ENCODE measurements at regions not wholly inside any gene's neighbourhood (a gene's known extent, or its start where the extent isn't known, plus 50 kb on each side); places are given as distances from the start of the nearest gene placed in this dataset.

- no peak overlapping the region for H3K27ac ChIP-seq (ENCODE audit: low read depth, low read length)
- H3K4me2 ChIP-seq (ENCODE audit: low read length), result no peak overlapping the region
- H3K79me2 ChIP-seq (ENCODE audit: control insufficient read depth, low read length), result no peaks in the 10 kb centered on the region
- no peak for TF ChIP-seq EZH2phosphoT487 (IDR thresholded peaks at IDR 0.05; ENCODE audit: borderline replicate concordance, low read length)
- TF ChIP-seq CTCF (IDR thresholded peaks at IDR 0.05; ENCODE audit: low read depth, low read length, poor library complexity, severe bottlenecking), result no peak
- no peak overlapping the region for H3K4me3 ChIP-seq (ENCODE audit: low read length)
- H3K9me2 ChIP-seq (replicated peaks; ENCODE audit: control insufficient read depth, low read length), result no peaks in the 10 kb centered on the region
- no peaks in the 10 kb centered on the region for H3K4me1 ChIP-seq (ENCODE audit: control insufficient read depth, low read length)
- no peaks in the 10 kb centered on the region; the same call in none of the 2 replicates for H3K27me3 ChIP-seq (ENCODE audit: control insufficient read depth, low read length)
- H3K9me3 ChIP-seq (ENCODE audit: control insufficient read depth, insufficient read depth, low read length), result no peaks in the 10 kb centered on the region
- no peaks in the 10 kb centered on the region for H3F3A ChIP-seq (ENCODE audit: control insufficient read depth, insufficient read depth)
- no peaks in the 10 kb centered on the region for H3K36me3 ChIP-seq (ENCODE audit: control insufficient read depth, low read length)
- H4K20me1 ChIP-seq (ENCODE audit: control insufficient read depth, insufficient read depth, low read depth, low read length), result no peaks in the 10 kb centered on the region
These were observed 177.9 kb upstream of the RAB6C start for GRCh38 chr2:129801575-129801974.

GRCh38 chr2:129802290-129802689, 177.2 kb upstream of the RAB6C start:
- H3K36me3 ChIP-seq (ENCODE audit: control insufficient read depth, low read length), result no peaks in the 10 kb centered on the region
- H3K9me3 ChIP-seq (ENCODE audit: control insufficient read depth, insufficient read depth, low read length), result no peaks in the 10 kb centered on the region
- H3K4me3 ChIP-seq (ENCODE audit: low read length), result no peak overlapping the region
- no peaks in the 10 kb centered on the region; the same call in none of the 2 replicates for H3K27me3 ChIP-seq (ENCODE audit: control insufficient read depth, low read length)
- TF ChIP-seq CTCF (IDR thresholded peaks at IDR 0.05; ENCODE audit: low read depth, low read length, poor library complexity, severe bottlenecking), result no peak
- TF ChIP-seq EZH2phosphoT487 (IDR thresholded peaks at IDR 0.05; ENCODE audit: borderline replicate concordance, low read length), result no peak
- H3F3A ChIP-seq (ENCODE audit: control insufficient read depth, insufficient read depth), result no peaks in the 10 kb centered on the region
- H3K27ac ChIP-seq (ENCODE audit: low read depth, low read length), result no peak overlapping the region
- no peaks in the 10 kb centered on the region for H3K79me2 ChIP-seq (ENCODE audit: control insufficient read depth, low read length)
- no peak overlapping the region for H3K4me2 ChIP-seq (ENCODE audit: low read length)
- no peaks in the 10 kb centered on the region for H4K20me1 ChIP-seq (ENCODE audit: control insufficient read depth, insufficient read depth, low read depth, low read length)
- H3K9me2 ChIP-seq (replicated peaks; ENCODE audit: control insufficient read depth, low read length), result no peaks in the 10 kb centered on the region
- H3K4me1 ChIP-seq (ENCODE audit: control insufficient read depth, low read length), result no peaks in the 10 kb centered on the region

GRCh38 chr2:129803032-129803431, 176.4 kb upstream of the RAB6C start:
- Histone ChIP-seq H3K4me2 (ENCODE audit: low read length) (no peak overlapping the region), H3K4me3 (ENCODE audit: low read length) (no peak overlapping the region), H3K79me2 (ENCODE audit: control insufficient read depth, low read length) (no peaks in the 10 kb centered on the region), H3F3A (ENCODE audit: control insufficient read depth, insufficient read depth) (no peaks in the 10 kb centered on the region), H3K27ac (ENCODE audit: low read depth, low read length) (no peak overlapping the region), H3K36me3 (ENCODE audit: control insufficient read depth, low read length) (no peaks in the 10 kb centered on the region), H3K27me3 (ENCODE audit: control insufficient read depth, low read length) (no peaks in the 10 kb centered on the region; the same call in none of the 2 replicates), H3K9me3 (ENCODE audit: control insufficient read depth, insufficient read depth, low read length) (no peaks in the 10 kb centered on the region), H3K4me1 (ENCODE audit: control insufficient read depth, low read length) (no peaks in the 10 kb centered on the region), H3K9me2 (replicated peaks; ENCODE audit: control insufficient read depth, low read length) (no peaks in the 10 kb centered on the region), H4K20me1 (ENCODE audit: control insufficient read depth, insufficient read depth, low read depth, low read length) (no peaks in the 10 kb centered on the region)
- no peak for TF ChIP-seq EZH2phosphoT487 (IDR thresholded peaks at IDR 0.05; ENCODE audit: borderline replicate concordance, low read length)
- TF ChIP-seq CTCF (IDR thresholded peaks at IDR 0.05; ENCODE audit: low read depth, low read length, poor library complexity, severe bottlenecking), result no peak

All from DOHH2 (cell line).